Skin epidermis (tissue), 12 donors: ENCODE measurements at regions not wholly inside any gene's neighbourhood (a gene's known extent, or its start where the extent isn't known, plus 50 kb on each side); places are given as distances from the start of the nearest gene placed in this dataset.
"Not testable (repeated sequence)": the region's sequence is repeated elsewhere in the genome, so short reads cannot be mapped to it uniquely, and the experiment has no call there.

Source experiments
- H3K27ac ChIP-seq, 21 experiments: fragments of 200-600 bp; sonication (generic) in 11 of 21; one replicate each; pipeline ENCODE4 v1.5.0; 2020; ENCODE audit warnings: mild to moderate bottlenecking in 3 of 21, inconsistent platforms in 2 of 21, moderate library complexity in 2 of 21
- H3K4me3 ChIP-seq, 7 experiments: fragments of 200-600 bp; sonication (generic) in 2 of 7; one replicate each; pipeline ENCODE4 v1.5.0; 2020; ENCODE audit warnings: inconsistent platforms in 2 of 7, mild to moderate bottlenecking in 2 of 7, moderate library complexity in 1 of 7

DNA sequence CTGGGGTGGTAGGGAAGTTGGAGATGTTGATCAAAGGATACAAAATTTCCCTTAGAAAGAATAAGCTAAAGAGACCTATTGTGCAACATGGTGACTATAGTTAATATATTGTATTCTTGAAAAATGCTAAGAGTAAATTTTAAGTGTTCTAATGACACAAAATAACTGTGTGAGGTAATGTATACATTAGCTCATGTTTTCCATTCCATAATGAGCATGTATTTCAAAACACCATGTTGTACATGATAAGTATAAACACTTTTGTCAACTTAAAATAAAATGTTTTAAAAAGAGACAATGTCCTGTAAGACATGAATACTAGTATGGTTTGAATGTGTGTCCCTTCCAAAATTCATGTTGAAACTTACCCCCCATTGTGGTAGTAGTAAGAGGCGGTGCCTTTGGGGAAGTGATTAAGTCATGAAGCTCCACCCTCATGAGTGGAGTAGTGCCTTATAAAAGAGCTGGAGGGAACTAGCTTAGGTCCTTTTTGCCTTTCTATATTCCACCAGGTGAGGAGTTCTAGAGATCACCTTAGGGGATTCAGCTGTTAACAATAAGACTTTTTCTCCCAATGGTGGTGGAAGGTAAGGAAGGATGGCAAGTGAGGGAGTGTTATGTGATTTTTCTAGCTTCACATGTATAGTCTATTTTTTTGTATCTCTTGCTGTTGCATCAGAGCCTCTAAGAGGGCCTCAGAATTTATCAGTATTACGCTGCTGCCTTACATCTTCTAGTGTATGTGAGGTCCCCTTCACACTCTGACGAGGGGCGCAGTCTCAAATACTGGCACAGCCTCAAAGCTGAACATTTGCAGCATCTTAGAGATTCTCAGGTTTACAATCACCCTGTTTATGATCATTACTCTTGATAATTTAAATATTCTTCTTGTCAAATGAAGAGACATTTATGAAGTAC is 94.9 kb upstream of the NREP start:
- H3K4me3 ChIP-seq, result no peak overlapping the region
- H3K27ac ChIP-seq, result no peak overlapping the region

DNA sequence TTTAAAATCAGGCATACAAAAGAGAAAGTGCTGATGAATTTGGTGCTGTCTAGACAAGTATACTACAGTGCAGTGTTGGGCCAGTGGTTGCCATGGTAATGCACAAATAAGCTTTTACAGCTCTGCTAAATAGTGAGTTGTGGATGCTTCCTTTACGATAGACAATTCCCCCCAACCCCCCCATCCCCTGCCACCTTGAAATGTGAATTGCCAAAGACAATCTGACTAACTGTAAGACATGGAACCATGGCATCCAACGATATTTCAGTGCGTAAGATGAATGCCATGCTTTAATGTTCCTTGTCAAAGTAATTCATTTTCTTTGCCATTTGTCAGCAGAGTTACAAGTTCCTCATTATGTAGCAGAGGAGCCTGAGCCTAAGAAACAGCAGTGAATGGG is 91.5 kb upstream of the NREP start:
- H3K4me3 ChIP-seq, result no peak overlapping the region

DNA sequence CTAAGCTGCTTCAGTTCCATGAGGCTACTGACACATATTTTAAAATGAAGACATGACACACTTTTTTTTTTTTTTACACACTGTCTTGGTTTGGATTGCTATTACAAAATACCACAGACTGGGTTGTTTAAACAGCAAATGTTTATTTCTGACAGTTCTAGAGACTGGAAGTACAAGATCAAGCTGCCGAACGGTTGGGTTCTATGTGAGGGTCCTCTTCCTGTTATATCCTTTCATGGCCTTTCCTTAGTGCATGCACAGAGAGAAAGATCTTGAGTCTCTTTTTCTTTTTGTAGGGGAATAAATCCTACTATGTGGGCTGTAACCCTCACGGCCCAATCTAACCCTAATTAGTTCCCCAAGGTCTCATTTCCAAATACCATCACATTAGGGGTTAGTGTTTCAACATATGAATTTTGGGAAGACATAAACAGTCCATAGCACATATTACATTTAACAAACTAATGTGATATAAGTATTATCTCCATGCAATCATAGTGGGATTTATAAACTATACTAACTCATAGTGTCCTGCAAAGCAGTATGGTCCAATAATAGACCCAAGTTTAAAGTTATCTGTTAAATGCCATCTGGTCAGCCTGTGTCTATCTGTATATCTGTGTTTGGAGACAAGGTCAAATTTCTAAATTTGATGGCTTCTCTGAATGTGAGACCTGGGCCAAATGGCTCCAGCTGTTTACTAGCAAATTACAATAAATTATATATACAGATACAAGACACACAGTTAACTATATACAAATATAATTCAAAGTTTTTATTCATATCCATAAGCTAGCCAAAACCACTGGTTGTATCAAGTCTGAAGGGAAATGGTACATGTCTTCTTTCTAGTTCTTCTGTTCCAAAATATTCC is 90.3 kb upstream of the NREP start:
- no peak overlapping the region for H3K27ac ChIP-seq
- H3K4me3 ChIP-seq, result no peak overlapping the region

More for the DNA sequence above, 91.5 kb upstream of the NREP start:
- H3K27ac ChIP-seq, result no peak overlapping the region

DNA sequence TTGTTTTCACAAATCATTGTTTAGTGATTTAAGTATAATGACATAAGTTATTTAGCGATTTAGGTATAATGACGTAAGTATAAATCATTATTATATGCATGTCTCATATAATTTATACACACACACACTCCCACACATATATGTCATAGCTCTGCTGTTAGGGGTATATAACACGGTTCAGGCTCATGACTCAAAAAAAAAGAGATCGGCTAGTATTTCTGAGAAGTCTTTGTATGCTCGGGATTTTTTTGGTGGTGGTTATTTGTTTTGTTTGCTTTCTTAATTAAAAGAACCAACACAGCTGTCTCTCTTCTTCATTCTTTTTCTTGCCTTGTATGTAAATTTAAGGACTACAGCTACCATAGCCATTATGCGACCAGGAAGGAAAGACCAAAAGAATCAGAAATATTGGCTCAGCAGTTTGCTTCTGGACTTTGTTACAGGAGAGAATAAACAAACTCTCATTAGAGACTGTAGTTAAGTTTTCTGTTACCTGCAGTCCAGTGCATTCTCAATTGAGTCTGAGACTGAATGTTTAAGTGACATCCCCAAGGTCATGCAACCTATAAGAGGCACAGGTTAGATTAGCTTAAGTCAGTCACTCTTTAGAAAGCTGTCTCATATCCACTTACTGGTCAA is 83.2 kb upstream of the NREP start:
- Histone ChIP-seq H3K4me3 (no peak overlapping the region), H3K27ac (no peak overlapping the region)

DNA sequence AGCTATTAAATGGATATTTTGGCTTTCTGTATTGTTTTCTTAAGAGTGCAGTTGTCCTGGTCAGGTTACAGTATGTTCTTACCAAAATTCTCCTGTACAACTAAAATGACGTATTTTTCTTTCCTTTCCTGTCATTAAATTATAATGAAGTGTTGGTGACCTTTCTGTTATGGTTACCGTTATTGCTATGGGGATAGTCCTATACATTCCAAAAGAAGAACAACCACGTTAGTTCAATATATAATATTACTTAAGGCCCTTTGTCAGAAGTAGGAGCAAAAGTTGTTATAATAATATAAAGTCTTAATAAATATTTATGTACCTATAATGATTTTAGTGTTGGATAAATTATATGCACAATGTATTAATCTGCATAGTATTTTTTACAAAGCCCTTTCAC is 82.4 kb upstream of the NREP start:
- H3K27ac ChIP-seq, result no peak overlapping the region
- no peak overlapping the region for H3K4me3 ChIP-seq

DNA sequence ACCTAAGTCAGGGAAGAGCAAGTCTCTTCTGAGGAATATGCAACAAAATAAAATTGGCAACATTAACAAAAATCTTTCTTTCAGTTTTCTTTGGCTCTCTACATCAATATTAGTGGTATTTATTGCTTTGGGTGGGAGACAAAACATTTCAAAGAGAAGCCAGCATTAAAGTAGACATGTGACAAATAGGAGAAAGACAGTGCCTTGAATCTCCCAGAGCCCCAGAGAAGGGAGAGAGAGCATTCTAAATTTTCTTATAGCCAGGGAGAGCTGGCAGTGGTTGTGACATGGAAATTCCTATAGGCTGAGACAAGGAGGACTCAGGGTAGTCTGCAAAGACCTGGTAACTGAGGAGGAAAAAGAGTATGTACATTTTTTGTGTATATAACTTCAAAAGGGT is 79.4 kb upstream of the NREP start:
- no peak overlapping the region for H3K27ac ChIP-seq
- no peak overlapping the region for H3K4me3 ChIP-seq

DNA sequence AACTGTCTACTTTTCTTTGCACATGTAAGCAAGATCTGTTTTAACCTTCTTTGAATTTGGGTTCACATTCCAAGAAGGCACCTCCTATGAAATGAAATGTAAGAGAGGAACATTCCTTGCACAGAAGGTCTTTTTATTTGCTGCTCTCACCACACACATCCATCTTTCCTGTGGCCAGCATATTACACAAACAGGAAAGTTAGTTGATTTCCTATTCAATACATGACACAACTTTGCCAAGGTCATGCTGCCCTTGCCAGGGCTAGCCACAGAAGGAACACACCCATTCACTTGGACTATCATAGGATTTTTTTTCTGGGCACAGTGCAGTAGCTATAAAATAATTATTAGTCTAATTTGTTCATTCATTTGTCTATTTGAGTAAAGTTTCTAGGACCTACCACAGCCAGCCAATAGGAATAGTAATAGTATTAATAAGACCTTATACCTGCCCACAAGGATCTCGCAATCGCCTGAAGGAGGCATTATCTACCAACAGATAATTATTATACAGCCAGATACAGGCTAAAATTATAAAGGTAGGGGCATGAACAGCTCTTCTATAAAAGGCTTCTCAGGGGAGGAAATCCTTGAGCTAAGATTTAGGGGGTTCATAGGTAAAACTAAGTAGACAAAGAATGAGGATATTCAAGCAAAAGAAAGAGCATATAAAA is 78.1 kb upstream of the NREP start:
- no peak overlapping the region for H3K27ac ChIP-seq
- H3K4me3 ChIP-seq, result no peak overlapping the region

DNA sequence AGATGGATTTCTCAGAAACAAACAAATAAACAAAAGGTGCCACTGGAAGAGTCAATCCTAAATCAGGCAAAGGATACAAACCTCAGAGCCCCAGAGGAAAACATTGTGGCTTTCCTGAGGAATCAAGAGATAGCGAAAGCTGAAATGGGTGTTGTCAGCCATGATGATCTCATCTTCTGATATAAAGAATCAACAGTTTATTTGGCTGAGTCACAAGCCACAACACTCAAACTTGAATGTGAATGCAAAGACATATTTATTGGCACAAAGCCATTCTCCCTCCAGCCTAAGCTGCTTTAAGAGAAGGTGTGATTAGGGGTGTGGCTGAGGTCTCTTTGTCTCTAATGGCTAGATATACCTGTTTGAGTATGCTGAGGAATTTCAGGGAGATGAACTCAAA is 73.3 kb upstream of the NREP start:
- H3K4me3 ChIP-seq, result no peak overlapping the region
- no peak overlapping the region for H3K27ac ChIP-seq

DNA sequence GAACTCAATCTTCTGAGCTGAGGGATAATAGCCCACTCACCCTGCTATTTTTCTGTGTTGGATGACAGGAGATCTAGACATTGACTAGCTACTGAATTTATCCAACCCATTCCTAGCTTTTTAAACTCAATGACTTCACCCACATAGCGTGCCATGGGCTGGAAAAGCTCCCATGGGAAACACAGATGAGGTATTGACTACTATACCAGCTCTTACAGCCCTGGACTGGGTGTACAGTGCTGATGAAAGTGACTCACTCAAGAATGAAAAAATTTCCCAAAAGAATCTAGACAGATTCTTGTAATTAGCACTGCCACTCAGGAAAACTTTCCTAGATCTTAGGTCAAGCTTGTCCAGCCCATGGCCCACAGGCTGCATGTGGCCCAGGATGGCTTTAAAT is 72.7 kb upstream of the NREP start:
- H3K4me3 ChIP-seq, result no peak overlapping the region
- H3K27ac ChIP-seq, result no peak overlapping the region

DNA sequence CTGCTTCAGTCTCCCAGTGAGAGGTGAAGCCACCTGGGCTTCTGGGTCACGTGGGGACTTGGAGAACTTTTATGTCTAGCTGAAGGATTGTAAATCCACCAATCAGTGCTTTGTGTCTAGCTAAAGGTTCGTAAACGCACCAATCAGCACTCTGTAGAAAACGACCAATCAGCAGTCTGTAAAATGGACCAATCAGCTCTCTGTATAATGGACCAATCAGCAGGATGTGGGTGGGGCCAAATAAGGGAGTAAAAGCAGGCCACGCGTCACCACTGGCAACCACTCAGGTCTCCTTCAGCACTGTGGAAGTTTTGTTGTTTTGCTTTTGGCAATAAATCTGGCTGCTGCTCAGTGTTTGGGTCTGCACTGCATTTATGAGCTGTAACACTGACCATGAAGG is 69.1 kb upstream of the NREP start:
- Histone ChIP-seq H3K4me3 (no peak overlapping the region), H3K27ac (no peak overlapping the region)

DNA sequence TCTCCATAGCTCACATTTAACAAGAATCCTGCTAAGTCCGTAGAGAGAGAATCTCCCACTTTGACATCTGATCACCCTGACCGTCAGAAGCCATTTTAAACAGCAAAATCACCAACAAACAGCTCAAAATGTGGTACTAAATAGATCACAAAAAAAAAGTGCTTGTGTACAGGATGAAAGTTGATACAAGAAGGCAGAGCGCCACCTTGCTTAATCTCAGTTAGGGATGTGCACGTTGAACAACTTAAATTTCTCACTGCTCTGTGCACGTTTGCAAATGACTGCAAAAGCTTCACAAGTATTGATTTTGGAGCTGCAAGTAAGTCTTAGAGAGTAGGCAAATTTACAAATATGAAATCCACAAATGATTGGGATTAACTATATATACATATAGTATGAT is 63.1 kb upstream of the NREP start:
- Histone ChIP-seq H3K27ac (no peak overlapping the region), H3K4me3 (no peak overlapping the region)

DNA sequence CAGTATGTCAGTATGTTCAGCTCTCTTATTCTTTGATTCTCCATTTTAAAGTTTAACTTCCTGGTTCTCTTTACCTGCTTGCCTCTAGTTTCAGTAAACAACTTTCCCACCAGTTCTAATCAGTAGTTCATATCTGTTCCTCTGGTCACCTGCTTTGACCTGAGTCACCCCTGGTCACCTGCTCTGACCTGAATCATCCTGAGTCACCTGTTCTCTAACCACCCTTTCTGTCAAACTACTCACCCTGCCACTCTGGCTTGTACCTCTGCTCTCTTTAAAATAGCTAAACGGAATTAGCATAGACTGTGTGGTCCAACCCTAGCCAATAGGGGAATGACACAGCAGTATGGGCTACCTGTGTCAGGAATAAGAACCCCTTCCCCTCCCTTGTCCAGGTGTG is 62.0 kb upstream of the NREP start:
- not testable (repeated sequence) for H3K4me3 ChIP-seq, H3K27ac ChIP-seq

DNA sequence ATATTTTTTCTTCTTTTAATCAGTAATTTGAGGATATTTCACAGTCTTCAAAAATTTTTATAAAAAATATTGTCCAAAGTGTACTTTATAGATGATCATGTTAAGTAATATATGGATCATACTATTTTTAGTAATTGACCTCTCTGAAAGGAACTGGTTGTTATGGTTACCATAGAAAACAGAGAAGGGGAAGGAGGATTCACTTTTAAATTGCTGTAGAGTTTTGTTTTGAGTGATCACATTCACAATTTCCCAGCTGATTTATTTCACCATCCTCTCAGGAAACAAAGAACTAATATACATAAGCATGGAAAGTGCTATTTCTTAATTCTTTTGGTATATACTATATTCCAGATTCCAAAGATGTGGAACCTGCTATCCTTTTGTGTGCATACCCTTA is 56.5 kb upstream of the NREP start:
- H3K27ac ChIP-seq, result no peak overlapping the region
- no peak overlapping the region for H3K4me3 ChIP-seq

DNA sequence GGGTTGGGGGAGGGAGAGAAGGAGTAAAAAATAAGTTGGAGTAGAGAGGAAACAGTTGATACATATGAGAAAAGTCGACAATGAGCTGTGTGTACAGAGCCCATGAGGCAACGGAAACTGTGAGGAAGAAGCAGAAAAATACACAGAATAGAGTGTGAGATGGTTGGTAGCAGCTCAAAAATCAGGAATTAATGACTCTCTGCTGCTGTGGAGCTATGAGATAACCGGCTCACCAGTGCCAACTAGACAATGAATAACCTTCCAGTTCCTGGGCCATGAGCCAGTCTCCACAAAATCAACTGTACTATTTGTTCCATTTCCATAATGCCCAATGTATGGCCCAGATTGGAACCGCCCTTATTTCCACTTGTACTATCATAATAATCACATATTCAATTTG is 53.1 kb upstream of the NREP start:
- Histone ChIP-seq H3K4me3 (no peak overlapping the region), H3K27ac (no peak overlapping the region)
